Suprapubic skin (tissue), 4 donors: ENCODE measurements at regions not wholly inside any gene's neighbourhood (a gene's known extent, or its start where the extent isn't known, plus 50 kb on each side); places are given as distances from the start of the nearest gene placed in this dataset.
A peak's percentile ranks its signal among the peaks of the same experiment; 100 is the strongest.

Source experiments
- DNase-seq, 2 donors: peaks; one replicate each; pipeline ENCODE4 v3.0.0-alpha.2; 2019; ENCODE audit warnings: low spot score in 2 of 2
- H3K27ac ChIP-seq: fragments of 200-600 bp; sonication (generic); one replicate; pipeline ENCODE4 v1.5.1; 2019
- H3K27me3 ChIP-seq: fragments of 200-600 bp; sonication (generic); one replicate; pipeline ENCODE4 v1.5.1; 2019
- H3K36me3 ChIP-seq: fragments of 200-600 bp; sonication (generic); one replicate; pipeline ENCODE4 v1.5.1; 2019
- H3K4me1 ChIP-seq: fragments of 200-600 bp; sonication (generic); one replicate; pipeline ENCODE4 v1.5.1; 2019
- H3K4me3 ChIP-seq: fragments of 200-600 bp; sonication (generic); one replicate; pipeline ENCODE4 v1.5.1; 2019; ENCODE audit warnings: mild to moderate bottlenecking
- H3K9me3 ChIP-seq: fragments of 200-600 bp; sonication (generic); one replicate; pipeline ENCODE4 v1.5.1; 2019
- EP300 ChIP-seq: sonication (generic); formaldehyde crosslinking; IDR thresholded peaks from one replicate; pipeline ENCODE4 v1.6.1; 2017; ENCODE audit warnings: antibody characterized with exemption
- POLR2A ChIP-seq, 2 donors: fragments of 450-650 bp; IDR thresholded peaks; one replicate each; pipeline ENCODE4 v1.6.1; 2017; ENCODE audit warnings: antibody characterized with exemption in 2 of 2, mild to moderate bottlenecking in 2 of 2, moderate library complexity in 2 of 2
- POLR2AphosphoS5 ChIP-seq, 3 donors: sonication (generic); formaldehyde crosslinking; IDR thresholded peaks; one replicate each; pipeline ENCODE4 v1.6.1; 2017; ENCODE audit warnings: antibody characterized with exemption in 3 of 3
- WGBS: methylation state at CpG from one replicate; pipeline ENCODE4 v1.1.5; 2018; 5-methylcytosine and 5-hydroxymethylcytosine counted together
- TF ChIP-seq, protein P1 (sequence below), 2 donors: fragments of 200-600 bp in 1 of 2; fragments of 450-650 bp in 1 of 2; sonication (generic) in 1 of 2; IDR thresholded peaks; one replicate each; pipeline ENCODE4 v1.5.1; 2016 to 2019; ENCODE audit warnings: antibody characterized with exemption in 2 of 2, mild to moderate bottlenecking in 1 of 2, moderate library complexity in 1 of 2

DNA sequence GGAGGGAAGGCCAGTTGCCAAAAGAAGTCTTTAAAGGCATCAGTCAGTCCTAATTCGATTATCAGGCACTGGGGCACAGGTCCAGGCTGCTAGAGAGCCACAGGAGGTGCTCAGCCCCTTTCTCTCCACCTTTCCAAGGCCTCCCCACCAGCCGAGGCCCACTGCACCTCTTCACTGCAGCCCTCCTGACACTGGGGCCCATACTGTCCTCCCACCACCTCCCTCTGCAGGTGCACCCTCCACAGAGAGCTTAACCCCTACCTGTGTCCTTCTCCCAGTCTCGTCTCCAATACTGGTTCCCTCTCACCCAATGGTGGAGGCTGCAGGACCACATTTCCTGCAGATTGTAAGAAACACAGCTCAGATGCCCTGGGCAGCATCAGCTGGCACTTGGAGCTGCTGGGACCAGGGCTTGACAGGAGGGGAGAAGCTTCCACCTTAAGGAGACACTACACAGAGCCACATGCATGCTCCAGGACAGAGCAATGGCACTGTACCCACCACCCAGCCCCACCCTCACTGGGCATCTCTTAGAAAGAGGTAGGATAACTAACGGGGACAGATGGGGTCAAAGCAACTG is 81.6 kb upstream of the PRR20G start:
- H3K36me3 ChIP-seq = no peaks in the 10 kb centered on the region
- H3K27ac ChIP-seq = no peak overlapping the region
- peak in 1 of 2 donors; percentile 64 for DNase-seq
- 53% methylated on average over 4 of the region's 4 CpGs for WGBS
- peaks cover 20% of the 10 kb centered on the region for H3K27me3 ChIP-seq
- H3K4me3 ChIP-seq = no peak overlapping the region
- H3K4me1 ChIP-seq = no peaks in the 10 kb centered on the region
- no peaks in the 10 kb centered on the region for H3K9me3 ChIP-seq
- TF ChIP-seq POLR2A (IDR thresholded peaks at IDR 0.05) (no peak), EP300 (no peak), POLR2AphosphoS5 (IDR thresholded peaks at IDR 0.05) (no peak)
- TF ChIP-seq, protein P1, sequence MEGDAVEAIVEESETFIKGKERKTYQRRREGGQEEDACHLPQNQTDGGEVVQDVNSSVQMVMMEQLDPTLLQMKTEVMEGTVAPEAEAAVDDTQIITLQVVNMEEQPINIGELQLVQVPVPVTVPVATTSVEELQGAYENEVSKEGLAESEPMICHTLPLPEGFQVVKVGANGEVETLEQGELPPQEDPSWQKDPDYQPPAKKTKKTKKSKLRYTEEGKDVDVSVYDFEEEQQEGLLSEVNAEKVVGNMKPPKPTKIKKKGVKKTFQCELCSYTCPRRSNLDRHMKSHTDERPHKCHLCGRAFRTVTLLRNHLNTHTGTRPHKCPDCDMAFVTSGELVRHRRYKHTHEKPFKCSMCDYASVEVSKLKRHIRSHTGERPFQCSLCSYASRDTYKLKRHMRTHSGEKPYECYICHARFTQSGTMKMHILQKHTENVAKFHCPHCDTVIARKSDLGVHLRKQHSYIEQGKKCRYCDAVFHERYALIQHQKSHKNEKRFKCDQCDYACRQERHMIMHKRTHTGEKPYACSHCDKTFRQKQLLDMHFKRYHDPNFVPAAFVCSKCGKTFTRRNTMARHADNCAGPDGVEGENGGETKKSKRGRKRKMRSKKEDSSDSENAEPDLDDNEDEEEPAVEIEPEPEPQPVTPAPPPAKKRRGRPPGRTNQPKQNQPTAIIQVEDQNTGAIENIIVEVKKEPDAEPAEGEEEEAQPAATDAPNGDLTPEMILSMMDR (IDR thresholded peaks at IDR 0.05) = no peak

DNA sequence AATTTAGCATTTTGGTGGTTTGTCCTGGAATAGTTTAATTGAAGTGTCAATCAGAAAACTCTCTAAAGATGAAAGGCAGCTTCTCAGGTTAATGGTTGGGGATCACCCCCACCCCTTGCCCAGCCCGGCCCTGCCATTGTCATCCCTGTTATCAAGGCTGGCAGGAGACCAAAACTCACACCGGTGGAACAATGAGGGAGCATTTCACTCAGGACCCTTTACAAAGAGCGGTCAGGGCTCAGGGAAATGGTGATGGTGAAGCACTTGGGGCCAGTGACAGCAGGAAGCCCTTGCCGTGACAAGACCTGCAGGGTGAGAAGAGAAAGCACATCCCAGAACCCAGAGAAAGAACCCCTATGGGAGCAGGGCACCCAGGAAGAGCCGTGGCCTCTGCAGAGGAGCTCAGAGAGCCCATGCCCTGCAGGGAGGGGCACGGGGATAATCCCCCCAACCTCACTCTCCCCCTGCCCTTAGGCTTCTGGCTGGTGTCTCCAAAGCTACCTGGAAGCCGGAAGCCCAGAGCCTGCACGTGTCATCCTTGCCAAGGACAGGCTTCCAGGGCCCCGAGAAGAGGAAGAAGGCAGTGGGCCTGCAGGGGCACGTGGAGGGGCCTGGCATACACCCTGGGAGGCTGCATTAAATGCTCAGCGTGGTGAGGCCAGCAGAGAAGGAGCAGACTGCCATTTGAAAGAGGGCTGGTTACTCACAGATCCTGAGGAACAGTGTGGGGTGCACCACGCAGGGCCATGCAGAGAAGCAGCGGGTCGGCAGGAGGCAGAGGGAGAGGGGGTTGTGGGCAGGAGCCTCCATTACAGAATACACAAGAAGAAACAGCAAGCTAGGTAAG is 80.6 kb upstream of the PRR20G start:
- peak in 1 of 2 donors; percentile 66 for DNase-seq
- WGBS = 56% methylated on average over 12 of the region's 14 CpGs
- Histone ChIP-seq H3K9me3 (no peaks in the 10 kb centered on the region), H3K4me1 (no peaks in the 10 kb centered on the region), H3K36me3 (no peaks in the 10 kb centered on the region), H3K27me3 (peaks cover 20% of the 10 kb centered on the region), H3K27ac (no peak overlapping the region), H3K4me3 (no peak overlapping the region)
- TF ChIP-seq POLR2AphosphoS5 (IDR thresholded peaks at IDR 0.05) = no peak
- TF ChIP-seq, protein P1 (IDR thresholded peaks at IDR 0.05) = no peak
- no peak for TF ChIP-seq POLR2A (IDR thresholded peaks at IDR 0.05)
- TF ChIP-seq EP300 = no peak

DNA sequence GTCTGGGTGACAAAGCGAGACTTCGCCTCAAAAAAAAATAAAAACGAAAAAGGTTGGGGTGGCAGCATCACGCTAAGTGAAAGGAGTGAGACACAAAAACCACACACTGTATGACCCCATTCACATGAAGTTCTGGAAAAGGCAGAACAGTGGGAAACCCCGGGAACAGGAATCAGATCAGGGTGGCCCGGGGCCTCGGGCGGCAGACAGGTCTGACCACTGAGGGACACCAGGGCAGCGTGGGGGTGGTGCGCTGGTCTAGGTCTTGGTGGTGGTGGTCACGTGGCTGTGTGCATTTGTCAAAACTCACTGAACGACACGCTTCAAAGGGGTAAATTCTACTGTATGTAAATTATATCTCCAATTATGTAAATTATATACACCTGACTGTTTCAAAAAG is 79.7 kb upstream of the PRR20G start:
- no peak overlapping the region for H3K27ac ChIP-seq
- 88% methylated on average over 13 of the region's 13 CpGs for WGBS
- no peaks in the 10 kb centered on the region for H3K9me3 ChIP-seq
- H3K27me3 ChIP-seq = peaks cover 25% of the 10 kb centered on the region
- TF ChIP-seq EP300 = no peak
- TF ChIP-seq POLR2A (IDR thresholded peaks at IDR 0.05) = no peak
- TF ChIP-seq, protein P1 (IDR thresholded peaks at IDR 0.05) = no peak
- TF ChIP-seq POLR2AphosphoS5 (IDR thresholded peaks at IDR 0.05) = no peak
- H3K36me3 ChIP-seq = no peaks in the 10 kb centered on the region
- DNase-seq = no peak
- no peaks in the 10 kb centered on the region for H3K4me1 ChIP-seq
- H3K4me3 ChIP-seq = no peak overlapping the region

DNA sequence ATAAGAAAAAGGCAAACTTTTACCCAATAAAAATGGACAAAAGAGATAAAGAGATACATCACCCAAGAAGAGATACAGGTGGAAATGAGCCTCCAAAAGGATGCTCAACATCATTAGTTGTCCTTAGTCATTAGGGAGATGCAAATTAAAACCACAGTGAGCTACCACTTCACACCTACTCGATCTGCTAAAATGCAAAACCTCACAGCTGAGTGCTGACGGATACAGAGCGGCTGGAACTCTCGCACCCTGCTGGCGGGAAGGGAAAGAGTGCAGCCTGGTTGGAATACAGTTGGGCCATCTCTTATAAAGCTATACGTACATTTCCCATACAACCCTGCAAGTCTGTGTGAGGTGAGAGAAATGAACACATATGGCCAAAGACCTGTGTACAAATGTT is 78.5 kb upstream of the PRR20G start:
- no peak overlapping the region for H3K4me3 ChIP-seq
- H3K36me3 ChIP-seq = no peaks in the 10 kb centered on the region
- WGBS = 50% methylated on average over 6 of the region's 6 CpGs
- TF ChIP-seq POLR2A (IDR thresholded peaks at IDR 0.05) = no peak
- TF ChIP-seq POLR2AphosphoS5 (IDR thresholded peaks at IDR 0.05) = no peak
- TF ChIP-seq, protein P1 (IDR thresholded peaks at IDR 0.05) = no peak
- no peak for TF ChIP-seq EP300
- H3K27ac ChIP-seq = no peak overlapping the region
- H3K9me3 ChIP-seq = no peaks in the 10 kb centered on the region
- no peak for DNase-seq
- H3K4me1 ChIP-seq = no peaks in the 10 kb centered on the region
- peaks cover 24% of the 10 kb centered on the region for H3K27me3 ChIP-seq

DNA sequence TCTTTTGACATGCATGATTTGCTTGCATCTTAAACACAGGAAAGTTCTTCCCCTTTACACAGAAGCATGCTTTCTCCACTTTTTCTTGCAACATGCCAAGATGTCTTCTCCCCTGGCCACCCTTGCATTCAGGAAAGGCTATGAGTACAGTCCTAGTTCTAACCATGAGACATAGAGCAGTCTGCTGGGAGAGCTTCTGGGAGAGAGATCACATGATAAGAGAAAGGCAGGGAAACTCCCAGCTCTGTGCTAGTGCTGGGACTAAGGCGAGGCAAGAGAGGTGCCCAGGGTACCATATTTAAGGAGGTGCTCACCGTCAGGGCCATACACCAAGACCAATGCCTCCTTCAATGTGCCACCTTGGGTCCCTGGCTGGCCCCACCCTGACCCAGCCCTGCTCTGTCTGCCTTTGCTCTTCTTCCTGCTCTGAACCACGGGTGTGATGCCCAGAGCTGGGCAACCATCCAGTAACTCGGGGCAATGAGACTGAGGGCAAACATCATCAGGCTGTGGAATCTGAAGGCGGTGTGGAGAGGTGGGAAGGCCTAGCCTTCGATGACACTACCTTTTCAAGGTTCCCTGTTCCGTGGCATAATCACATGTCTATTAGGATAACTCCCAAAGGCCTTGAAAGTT is 77.4 kb upstream of the PRR20G start:
- Histone ChIP-seq H3K27ac (no peak overlapping the region), H3K9me3 (no peaks in the 10 kb centered on the region), H3K27me3 (peaks cover 24% of the 10 kb centered on the region), H3K4me3 (no peak overlapping the region), H3K36me3 (no peaks in the 10 kb centered on the region), H3K4me1 (no peaks in the 10 kb centered on the region)
- 52% methylated on average over 7 of the region's 7 CpGs for WGBS
- no peak for DNase-seq
- no peak for TF ChIP-seq EP300
- TF ChIP-seq, protein P1 (IDR thresholded peaks at IDR 0.05) = no peak
- TF ChIP-seq POLR2AphosphoS5 (IDR thresholded peaks at IDR 0.05) = no peak
- no peak for TF ChIP-seq POLR2A (IDR thresholded peaks at IDR 0.05)
